GM21447 (cell line): ENCODE measurements at regions not wholly inside any gene's neighbourhood (a gene's known extent, or its start where the extent isn't known, plus 50 kb on each side); places are given as distances from the start of the nearest gene placed in this dataset.

Source experiments
- ATAC-seq: cut with Tn5 transposase; IDR thresholded peaks from one replicate; pipeline ENCODE4 v1.9.1; 2021; ENCODE audit not compliant: unreplicated experiment

- ATAC-seq, result no peak
Observed at GRCh38 chr2:41707790-41708451, 339.9 kb upstream of the PKDCC start.

- ATAC-seq, result no peak
Observed at GRCh38 chr2:41709702-41710599, 337.9 kb upstream of the PKDCC start.

- no peak for ATAC-seq
Observed at GRCh38 chr2:41710944-41711343, 336.9 kb upstream of the PKDCC start.

GRCh38 chr2:41711736-41712135 is 336.1 kb upstream of the PKDCC start:
- no peak for ATAC-seq

GRCh38 chr2:41716497-41716896 is 331.3 kb upstream of the PKDCC start:
- no peak for ATAC-seq

GRCh38 chr2:41717839-41718238 is 330.0 kb upstream of the PKDCC start:
- ATAC-seq, result no peak

GRCh38 chr2:41718705-41719104 is 329.1 kb upstream of the PKDCC start:
- ATAC-seq, result no peak

GRCh38 chr2:41719756-41720155 is 328.1 kb upstream of the PKDCC start:
- ATAC-seq, result no peak

GRCh38 chr2:41720331-41721251 is 327.2 kb upstream of the PKDCC start:
- peak; percentile 68 for ATAC-seq

GRCh38 chr2:41722668-41723369 is 325.0 kb upstream of the PKDCC start:
- no peak for ATAC-seq

GRCh38 chr2:41723526-41723925 is 324.3 kb upstream of the PKDCC start:
- no peak for ATAC-seq

GRCh38 chr2:41724465-41724864 is 323.4 kb upstream of the PKDCC start:
- ATAC-seq, result no peak

- no peak for ATAC-seq
Observed at GRCh38 chr2:41725901-41726300, 321.9 kb upstream of the PKDCC start.

- ATAC-seq, result no peak
Observed at GRCh38 chr2:41726364-41726763, 321.5 kb upstream of the PKDCC start.

GRCh38 chr2:41727152-41727551 is 320.7 kb upstream of the PKDCC start:
- ATAC-seq, result no peak

GRCh38 chr2:41727711-41728110 is 320.1 kb upstream of the PKDCC start:
- no peak for ATAC-seq

- no peak for ATAC-seq
Observed at GRCh38 chr2:41728788-41729338, 319.0 kb upstream of the PKDCC start.

GRCh38 chr2:41729800-41730364 is 317.9 kb upstream of the PKDCC start:
- no peak for ATAC-seq

- no peak for ATAC-seq
Observed at GRCh38 chr2:41735006-41735405, 312.8 kb upstream of the PKDCC start.

- ATAC-seq, result no peak
Observed at GRCh38 chr2:41735476-41735875, 312.3 kb upstream of the PKDCC start.
